NCI-H1694 treated with DMSO at 0.1 percent for 48 hours (cell line): ENCODE measurements at regions not wholly inside any gene's neighbourhood (a gene's known extent, or its start where the extent isn't known, plus 50 kb on each side); places are given as distances from the start of the nearest gene placed in this dataset.

Experiments used
- DNase-seq: peaks from one replicate; lab custom pipeline; 2025; lab: John Stamatoyannopoulos, UW

- peak; percentile 10 for DNase-seq
These were observed 217.4 kb upstream of the RTL1 start for GRCh38 chr14:101120641-101121507.

GRCh38 chr14:101121508-101122139 is 218.1 kb upstream of the RTL1 start:
- no peak for DNase-seq

GRCh38 chr14:101122237-101123141 is 219.0 kb upstream of the RTL1 start:
- DNase-seq = no peak

- no peak for DNase-seq
These were observed 220.3 kb upstream of the RTL1 start for GRCh38 chr14:101123618-101124510.

- DNase-seq = no peak
These were observed 221.3 kb upstream of the RTL1 start for GRCh38 chr14:101124815-101125214.

GRCh38 chr14:101125313-101125712 is 221.8 kb upstream of the RTL1 start:
- no peak for DNase-seq

GRCh38 chr14:101125719-101126651 is 222.5 kb upstream of the RTL1 start:
- DNase-seq = no peak

- DNase-seq = no peak
These were observed 223.2 kb upstream of the RTL1 start for GRCh38 chr14:101126731-101127130.

- no peak for DNase-seq
These were observed 223.7 kb upstream of the RTL1 start for GRCh38 chr14:101127224-101127623.

GRCh38 chr14:101128478-101129321 is 225.2 kb upstream of the RTL1 start:
- DNase-seq = no peak

- DNase-seq = no peak
These were observed 226.1 kb upstream of the RTL1 start for GRCh38 chr14:101129521-101130167.

- no peak for DNase-seq
These were observed 227.3 kb upstream of the RTL1 start for GRCh38 chr14:101130861-101131260.

- DNase-seq = no peak
These were observed 228.0 kb upstream of the RTL1 start for GRCh38 chr14:101131451-101131916.

GRCh38 chr14:101132051-101132571 is 228.6 kb upstream of the RTL1 start:
- DNase-seq = no peak

- no peak for DNase-seq
These were observed 229.1 kb upstream of the RTL1 start for GRCh38 chr14:101132588-101132987.

- DNase-seq = no peak
These were observed 229.5 kb upstream of the RTL1 start for GRCh38 chr14:101133068-101133467.

GRCh38 chr14:101134161-101134631 is 230.7 kb upstream of the RTL1 start:
- no peak for DNase-seq

- no peak for DNase-seq
These were observed 231.4 kb upstream of the RTL1 start for GRCh38 chr14:101134851-101135433.
